HUES6 (cell line): ENCODE measurements at regions not wholly inside any gene's neighbourhood (a gene's known extent, or its start where the extent isn't known, plus 50 kb on each side); places are given as distances from the start of the nearest gene placed in this dataset.

ENCODE experiments used
- H3K27ac ChIP-seq: 2 replicates; pipeline ENCODE4 v1.7.0; 2013; ENCODE audit warnings: low read depth, mild to moderate bottlenecking, low read length, inconsistent platforms
- H3K27me3 ChIP-seq: 2 replicates; pipeline ENCODE4 v1.6.1; 2013; ENCODE audit warnings: low read length; ENCODE audit not compliant: control insufficient read depth, insufficient read depth
- H3K36me3 ChIP-seq: 2 replicates; pipeline ENCODE4 v1.6.1; 2013; ENCODE audit warnings: low read length; ENCODE audit not compliant: control insufficient read depth, insufficient read depth
- H3K4me1 ChIP-seq: 2 replicates; pipeline ENCODE4 v1.6.1; 2013; ENCODE audit warnings: low read length; ENCODE audit not compliant: control insufficient read depth, insufficient read depth
- H3K4me3 ChIP-seq: 2 replicates; pipeline ENCODE4 v1.5.1; 2013; ENCODE audit warnings: low read depth, low read length
- H3K9ac ChIP-seq: one replicate; pipeline ENCODE4 v1.6.1; 2013; ENCODE audit warnings: mild to moderate bottlenecking, low read length
- H3K9me3 ChIP-seq: 2 replicates; pipeline ENCODE4 v1.6.1; 2013; ENCODE audit warnings: low read depth, low read length; ENCODE audit not compliant: control insufficient read depth, insufficient read depth

- 0 out of 2 replicates have a peak, but pooled peaks cover 3% of the 10 kb centered on the region for H3K4me1 ChIP-seq
- H3K27me3 ChIP-seq, result no peaks in the 10 kb centered on the region
- no peaks in the 10 kb centered on the region; the same call in 1 of the 2 replicates for H3K9me3 ChIP-seq
- no peak overlapping the region for H3K4me3 ChIP-seq
- H3K36me3 ChIP-seq, result no peaks in the 10 kb centered on the region
- no peak overlapping the region for H3K9ac ChIP-seq
- no peak overlapping the region for H3K27ac ChIP-seq
These were observed 581.3 kb upstream of the TENM3 start for GRCh38 chr4:181661923-181662322.

- H3K9me3 ChIP-seq, result no peaks in the 10 kb centered on the region
- H3K27me3 ChIP-seq, result no peaks in the 10 kb centered on the region
- H3K36me3 ChIP-seq, result no peaks in the 10 kb centered on the region
- H3K27ac ChIP-seq, result no peak overlapping the region
- no peak overlapping the region for H3K9ac ChIP-seq
- no peak overlapping the region for H3K4me3 ChIP-seq
- H3K4me1 ChIP-seq, result 0 out of 2 replicates have a peak, but pooled peaks cover 3% of the 10 kb centered on the region
These were observed 580.8 kb upstream of the TENM3 start for GRCh38 chr4:181662383-181662782.

- H3K27me3 ChIP-seq, result no peaks in the 10 kb centered on the region
- H3K36me3 ChIP-seq, result no peaks in the 10 kb centered on the region
- H3K27ac ChIP-seq, result no peak overlapping the region
- H3K4me1 ChIP-seq, result no peaks in the 10 kb centered on the region
- no peaks in the 10 kb centered on the region for H3K9me3 ChIP-seq
- H3K9ac ChIP-seq, result no peak overlapping the region
- H3K4me3 ChIP-seq, result no peak overlapping the region
These were observed 572.7 kb upstream of the TENM3 start for GRCh38 chr4:181670506-181670905.

GRCh38 chr4:181671672-181672071, 571.5 kb upstream of the TENM3 start:
- Histone ChIP-seq H3K4me3 (no peak overlapping the region), H3K9ac (no peak overlapping the region), H3K27me3 (no peaks in the 10 kb centered on the region), H3K36me3 (no peaks in the 10 kb centered on the region), H3K9me3 (no peaks in the 10 kb centered on the region), H3K27ac (no peak overlapping the region), H3K4me1 (no peaks in the 10 kb centered on the region)

GRCh38 chr4:181672751-181673150, 570.5 kb upstream of the TENM3 start:
- Histone ChIP-seq H3K27ac (no peak overlapping the region), H3K4me3 (no peak overlapping the region), H3K9ac (no peak overlapping the region), H3K36me3 (no peaks in the 10 kb centered on the region), H3K27me3 (no peaks in the 10 kb centered on the region), H3K4me1 (no peaks in the 10 kb centered on the region), H3K9me3 (no peaks in the 10 kb centered on the region)

GRCh38 chr4:181674315-181674875, 568.8 kb upstream of the TENM3 start:
- no peaks in the 10 kb centered on the region for H3K36me3 ChIP-seq
- H3K4me1 ChIP-seq, result no peaks in the 10 kb centered on the region
- H3K9me3 ChIP-seq, result no peaks in the 10 kb centered on the region
- no peak overlapping the region for H3K27ac ChIP-seq
- no peaks in the 10 kb centered on the region for H3K27me3 ChIP-seq
- H3K9ac ChIP-seq, result no peak overlapping the region
- H3K4me3 ChIP-seq, result no peak overlapping the region

GRCh38 chr4:181676546-181676945, 566.7 kb upstream of the TENM3 start:
- H3K4me3 ChIP-seq, result no peak overlapping the region
- no peak overlapping the region for H3K9ac ChIP-seq
- H3K36me3 ChIP-seq, result no peaks in the 10 kb centered on the region
- no peaks in the 10 kb centered on the region for H3K9me3 ChIP-seq
- H3K4me1 ChIP-seq, result no peaks in the 10 kb centered on the region
- no peak overlapping the region for H3K27ac ChIP-seq
- H3K27me3 ChIP-seq, result no peaks in the 10 kb centered on the region

- no peak overlapping the region for H3K9ac ChIP-seq
These were observed 566.0 kb upstream of the TENM3 start for GRCh38 chr4:181677201-181677600.

GRCh38 chr4:181677621-181678020, 565.6 kb upstream of the TENM3 start:
- no peaks in the 10 kb centered on the region for H3K9me3 ChIP-seq
- no peaks in the 10 kb centered on the region for H3K4me1 ChIP-seq
- H3K27ac ChIP-seq, result no peak overlapping the region
- no peaks in the 10 kb centered on the region for H3K36me3 ChIP-seq
- H3K27me3 ChIP-seq, result no peaks in the 10 kb centered on the region
- no peak overlapping the region for H3K9ac ChIP-seq
- no peak overlapping the region for H3K4me3 ChIP-seq

More at GRCh38 chr4:181677201-181677600, 566.0 kb upstream of the TENM3 start:
- no peaks in the 10 kb centered on the region for H3K27me3 ChIP-seq
- no peaks in the 10 kb centered on the region for H3K9me3 ChIP-seq
- no peak overlapping the region for H3K27ac ChIP-seq
- H3K4me1 ChIP-seq, result no peaks in the 10 kb centered on the region
- H3K4me3 ChIP-seq, result no peak overlapping the region
- no peaks in the 10 kb centered on the region for H3K36me3 ChIP-seq

- H3K9me3 ChIP-seq, result no peaks in the 10 kb centered on the region
- no peaks in the 10 kb centered on the region for H3K27me3 ChIP-seq
- no peaks in the 10 kb centered on the region for H3K4me1 ChIP-seq
These were observed 563.4 kb upstream of the TENM3 start for GRCh38 chr4:181679754-181680153.

GRCh38 chr4:181682367-181683047, 560.7 kb upstream of the TENM3 start:
- no peak overlapping the region for H3K4me3 ChIP-seq
- H3K9ac ChIP-seq, result no peak overlapping the region
- no peaks in the 10 kb centered on the region for H3K36me3 ChIP-seq
- peaks cover 4% of the 10 kb centered on the region for H3K4me1 ChIP-seq
- no peaks in the 10 kb centered on the region for H3K9me3 ChIP-seq
- no peaks in the 10 kb centered on the region for H3K27me3 ChIP-seq
- H3K27ac ChIP-seq, result no peak overlapping the region

More at GRCh38 chr4:181679754-181680153, 563.4 kb upstream of the TENM3 start:
- no peak overlapping the region for H3K27ac ChIP-seq
- H3K36me3 ChIP-seq, result no peaks in the 10 kb centered on the region
- H3K9ac ChIP-seq, result no peak overlapping the region
- H3K4me3 ChIP-seq, result no peak overlapping the region
